HFFc6 (cell line): ENCODE measurements at regions not wholly inside any gene's neighbourhood (a gene's known extent, or its start where the extent isn't known, plus 50 kb on each side); places are given as distances from the start of the nearest gene placed in this dataset.

Source experiments
- DNase-seq: peaks from one replicate; pipeline ENCODE4 v3.0.0-alpha.2; 2018
- H3K27ac Mint-ChIP-seq: 2 replicates; pipeline ENCODE4 v1.8.0; 2020; ENCODE audit warnings: mild to moderate bottlenecking, mixed read lengths
- H3K27me3 Mint-ChIP-seq: 2 replicates; pipeline ENCODE4 v1.8.0; 2021; ENCODE audit warnings: mild to moderate bottlenecking, moderate library complexity, mixed read lengths; ENCODE audit not compliant: insufficient read depth
- H3K36me3 Mint-ChIP-seq: 2 replicates; pipeline ENCODE4 v1.8.0; 2021; ENCODE audit warnings: low read depth, mixed read lengths
- H3K4me1 Mint-ChIP-seq: 2 replicates; pipeline ENCODE4 v1.8.0; 2020; ENCODE audit warnings: low read depth, mixed read lengths
- H3K4me3 Mint-ChIP-seq: 2 replicates; pipeline ENCODE4 v1.8.0; 2020; ENCODE audit warnings: mild to moderate bottlenecking, moderate library complexity, mixed read lengths
- H3K9me3 Mint-ChIP-seq: 2 replicates; pipeline ENCODE4 v1.8.0; 2020; ENCODE audit warnings: mild to moderate bottlenecking, mixed read lengths
- TF ChIP-seq, protein P1 (sequence below): fragments of 200-600 bp; sonication (generic); IDR thresholded peaks from 2 replicates; pipeline ENCODE4 v1.5.0; 2021; ENCODE audit warnings: antibody characterized with exemption, mild to moderate bottlenecking

GRCh38 chr6:148055419-148055818, 287.2 kb upstream of the SASH1 start:
- peaks cover 10% of the 10 kb centered on the region; the same call in 1 of the 2 replicates for H3K9me3 Mint-ChIP-seq
- TF ChIP-seq, protein P1, sequence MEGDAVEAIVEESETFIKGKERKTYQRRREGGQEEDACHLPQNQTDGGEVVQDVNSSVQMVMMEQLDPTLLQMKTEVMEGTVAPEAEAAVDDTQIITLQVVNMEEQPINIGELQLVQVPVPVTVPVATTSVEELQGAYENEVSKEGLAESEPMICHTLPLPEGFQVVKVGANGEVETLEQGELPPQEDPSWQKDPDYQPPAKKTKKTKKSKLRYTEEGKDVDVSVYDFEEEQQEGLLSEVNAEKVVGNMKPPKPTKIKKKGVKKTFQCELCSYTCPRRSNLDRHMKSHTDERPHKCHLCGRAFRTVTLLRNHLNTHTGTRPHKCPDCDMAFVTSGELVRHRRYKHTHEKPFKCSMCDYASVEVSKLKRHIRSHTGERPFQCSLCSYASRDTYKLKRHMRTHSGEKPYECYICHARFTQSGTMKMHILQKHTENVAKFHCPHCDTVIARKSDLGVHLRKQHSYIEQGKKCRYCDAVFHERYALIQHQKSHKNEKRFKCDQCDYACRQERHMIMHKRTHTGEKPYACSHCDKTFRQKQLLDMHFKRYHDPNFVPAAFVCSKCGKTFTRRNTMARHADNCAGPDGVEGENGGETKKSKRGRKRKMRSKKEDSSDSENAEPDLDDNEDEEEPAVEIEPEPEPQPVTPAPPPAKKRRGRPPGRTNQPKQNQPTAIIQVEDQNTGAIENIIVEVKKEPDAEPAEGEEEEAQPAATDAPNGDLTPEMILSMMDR, result no peak
- H3K27ac Mint-ChIP-seq, result no peak overlapping the region
- no peak for DNase-seq
- no peaks in the 10 kb centered on the region for H3K27me3 Mint-ChIP-seq
- no peak overlapping the region for H3K4me3 Mint-ChIP-seq
- no peaks in the 10 kb centered on the region for H3K4me1 Mint-ChIP-seq
- no peaks in the 10 kb centered on the region for H3K36me3 Mint-ChIP-seq

- Mint-ChIP-seq H3K27ac (no peak overlapping the region), H3K27me3 (no peaks in the 10 kb centered on the region; the same call in 1 of the 2 replicates), H3K36me3 (peaks cover 10% of the 10 kb centered on the region), H3K4me1 (peaks cover 14% of the 10 kb centered on the region; the same call in 1 of the 2 replicates), H3K9me3 (peaks cover 21% of the 10 kb centered on the region), H3K4me3 (no peak overlapping the region)
- DNase-seq, result no peak
- TF ChIP-seq, protein P1, result no peak
These were observed 282.8 kb upstream of the SASH1 start for GRCh38 chr6:148059869-148060268.

DNA sequence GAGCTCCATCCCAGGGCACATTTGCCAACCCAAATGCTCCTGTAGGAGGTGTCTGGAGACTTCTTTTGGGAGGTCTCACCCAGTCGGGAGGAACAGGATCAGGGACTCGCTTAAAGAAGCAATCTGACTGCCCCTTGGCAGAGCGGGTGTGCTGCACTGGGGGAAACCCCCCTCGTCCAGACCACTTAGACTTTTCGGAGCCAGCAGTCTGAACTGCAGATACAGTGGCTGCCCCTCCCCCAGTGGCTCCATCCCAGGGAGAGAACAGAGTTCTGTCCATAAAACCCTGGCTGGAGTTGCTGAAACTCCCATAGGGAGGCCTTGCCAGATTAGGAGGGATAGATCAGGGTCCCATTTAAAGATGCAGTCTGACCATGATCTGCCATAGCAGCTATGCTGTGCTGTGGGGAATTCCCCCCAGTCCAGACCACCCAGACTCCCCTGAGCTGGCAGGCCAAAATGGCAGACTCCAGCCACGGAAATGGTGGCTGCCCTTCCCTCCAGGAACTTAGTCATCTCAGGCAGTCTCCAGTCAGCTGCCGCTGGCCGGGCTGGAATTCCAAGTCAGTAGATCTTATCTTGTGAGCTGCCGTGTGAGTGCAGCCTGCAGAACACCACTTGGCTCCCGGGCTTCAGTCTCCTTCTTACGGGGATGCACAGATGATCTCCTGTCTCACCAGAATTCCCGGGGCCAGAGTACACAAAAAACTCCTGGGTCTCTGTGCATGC, 278.1 kb upstream of the SASH1 start:
- Mint-ChIP-seq H3K27ac (peak overlapping the region; percentile 65), H3K4me1 (peaks cover 39% of the 10 kb centered on the region; the same call in 1 of the 2 replicates), H3K36me3 (peaks cover 10% of the 10 kb centered on the region), H3K9me3 (peaks cover 13% of the 10 kb centered on the region), H3K27me3 (no peaks in the 10 kb centered on the region; the same call in 1 of the 2 replicates), H3K4me3 (peak overlapping the region; percentile 13; the same call in 1 of the 2 replicates)
- TF ChIP-seq, protein P1, result no peak
- DNase-seq, result peak; percentile 70

DNA sequence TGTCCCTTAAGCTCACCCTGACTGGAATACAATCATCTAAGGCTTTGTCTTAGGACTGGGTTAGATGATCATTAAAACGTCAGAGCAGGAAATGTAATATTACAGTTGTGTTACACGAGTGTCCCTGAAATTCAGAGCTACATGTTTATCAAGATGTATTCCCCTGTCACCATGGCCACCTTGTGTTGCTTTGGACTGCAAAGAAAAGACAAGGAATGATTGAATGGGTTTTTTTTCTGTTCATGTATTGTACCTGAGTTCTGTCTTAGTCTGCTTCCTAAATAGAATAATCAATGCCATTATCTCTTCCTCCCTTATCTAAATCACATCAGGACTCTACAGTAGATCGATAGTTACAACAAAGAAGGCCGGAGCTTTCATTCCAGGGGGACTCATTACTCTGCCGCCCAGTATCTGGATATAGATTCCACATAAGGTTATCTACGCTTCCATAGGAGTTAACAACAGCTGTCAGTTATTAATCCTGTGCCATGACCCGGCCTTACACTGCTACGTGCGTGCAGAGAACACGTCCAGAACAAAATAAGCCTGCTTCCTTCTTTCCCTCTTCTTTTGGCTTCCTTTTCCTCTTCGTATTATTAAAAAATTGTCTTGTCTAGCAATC, 274.1 kb upstream of the SASH1 start:
- H3K9me3 Mint-ChIP-seq, result peaks cover 12% of the 10 kb centered on the region

GRCh38 chr6:148069256-148069655, 273.4 kb upstream of the SASH1 start:
- 0 out of 2 replicates have a peak, but pooled peaks cover 6% of the 10 kb centered on the region for H3K9me3 Mint-ChIP-seq
- TF ChIP-seq, protein P1, result no peak
- H3K36me3 Mint-ChIP-seq, result no peaks in the 10 kb centered on the region
- no peak for DNase-seq
- no peak overlapping the region for H3K4me3 Mint-ChIP-seq
- H3K4me1 Mint-ChIP-seq, result peaks cover 32% of the 10 kb centered on the region; the same call in 1 of the 2 replicates
- peak overlapping the region; percentile 9; the same call in 1 of the 2 replicates for H3K27ac Mint-ChIP-seq
- no peaks in the 10 kb centered on the region; the same call in 1 of the 2 replicates for H3K27me3 Mint-ChIP-seq

More for the DNA sequence above, 274.1 kb upstream of the SASH1 start:
- TF ChIP-seq, protein P1, result no peak
- Mint-ChIP-seq H3K4me1 (peaks cover 39% of the 10 kb centered on the region; the same call in 1 of the 2 replicates), H3K36me3 (peaks cover 7% of the 10 kb centered on the region), H3K4me3 (no peak overlapping the region; the same call in 1 of the 2 replicates), H3K27me3 (no peaks in the 10 kb centered on the region; the same call in 1 of the 2 replicates), H3K27ac (no peak overlapping the region)
- no peak for DNase-seq
